Testis (tissue), 2 donors: ENCODE measurements at regions not wholly inside any gene's neighbourhood (a gene's known extent, or its start where the extent isn't known, plus 50 kb on each side); places are given as distances from the start of the nearest gene placed in this dataset.

Source experiments
- DNase-seq: peaks from one replicate; pipeline ENCODE4 v3.0.0-alpha.2; 2019
- H3K27ac ChIP-seq, 2 donors: fragments of 200-600 bp; sonication (generic); one replicate each; pipeline ENCODE4 v1.5.1; 2019
- H3K27me3 ChIP-seq: fragments of 200-600 bp; sonication (generic); one replicate; pipeline ENCODE4 v1.5.1; 2019
- H3K36me3 ChIP-seq: fragments of 200-600 bp; sonication (generic); one replicate; pipeline ENCODE4 v1.5.1; 2017; ENCODE audit warnings: low read depth; ENCODE audit errors: missing control alignments
- H3K4me1 ChIP-seq: fragments of 200-600 bp; sonication (generic); one replicate; pipeline ENCODE4 v1.5.1; 2019
- H3K4me3 ChIP-seq, 2 donors: fragments of 200-600 bp; sonication (generic); one replicate each; pipeline ENCODE4 v1.5.1; 2017 to 2019
- H3K9me3 ChIP-seq: fragments of 200-600 bp; sonication (generic); one replicate; pipeline ENCODE4 v1.5.1; 2017
- POLR2A ChIP-seq: fragments of 450-650 bp; IDR thresholded peaks from one replicate; pipeline ENCODE4 v1.6.1; 2017; ENCODE audit warnings: antibody characterized with exemption, mild to moderate bottlenecking, moderate library complexity
- WGBS, 2 donors: methylation state at CpG; one replicate each; pipeline ENCODE4 v1.1.5; 2018; 5-methylcytosine and 5-hydroxymethylcytosine counted together
- intact Hi-C: fragments of 100-400 bp; cut with DNase I; formaldehyde crosslinking; loops from one replicate; pipeline ENCODE4 v1.15.1; 2023; ENCODE audit warnings: low total_unique reads
- TF ChIP-seq, protein P1 (sequence below), 3 experiments: fragments of 450-650 bp in 2 of 3; fragments of 200-600 bp in 1 of 3; sonication (generic) in 1 of 3; IDR thresholded peaks; one replicate each; pipeline ENCODE4 v1.5.1; 2016 to 2019; ENCODE audit warnings: antibody characterized with exemption in 3 of 3, mild to moderate bottlenecking in 2 of 3, moderate library complexity in 1 of 3

DNA sequence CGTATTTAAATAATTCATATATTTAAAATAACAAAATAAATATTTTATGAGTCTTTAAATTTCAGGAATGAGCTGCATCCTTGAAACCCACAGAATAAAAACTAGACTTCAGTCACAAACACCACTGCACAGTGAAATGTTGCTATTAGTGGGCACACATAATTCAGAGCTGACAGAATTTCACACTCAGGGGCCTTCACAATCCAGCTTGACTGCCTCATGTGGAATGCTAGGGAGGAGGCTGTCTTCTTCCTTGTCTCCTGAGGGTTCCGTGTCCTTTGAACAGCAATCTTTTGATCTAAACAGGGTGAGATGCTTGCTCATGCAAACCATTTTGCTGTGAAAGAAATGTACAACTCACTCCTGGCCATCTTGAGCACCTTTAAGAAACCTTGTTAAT, 346.7 kb downstream of the CCSER2 start:
- Histone ChIP-seq H3K27ac (no peak overlapping the region), H3K9me3 (no peaks in the 10 kb centered on the region), H3K4me3 (no peak overlapping the region), H3K36me3 (no peaks in the 10 kb centered on the region), H3K27me3 (no peaks in the 10 kb centered on the region), H3K4me1 (no peaks in the 10 kb centered on the region)
- TF ChIP-seq, protein P1, sequence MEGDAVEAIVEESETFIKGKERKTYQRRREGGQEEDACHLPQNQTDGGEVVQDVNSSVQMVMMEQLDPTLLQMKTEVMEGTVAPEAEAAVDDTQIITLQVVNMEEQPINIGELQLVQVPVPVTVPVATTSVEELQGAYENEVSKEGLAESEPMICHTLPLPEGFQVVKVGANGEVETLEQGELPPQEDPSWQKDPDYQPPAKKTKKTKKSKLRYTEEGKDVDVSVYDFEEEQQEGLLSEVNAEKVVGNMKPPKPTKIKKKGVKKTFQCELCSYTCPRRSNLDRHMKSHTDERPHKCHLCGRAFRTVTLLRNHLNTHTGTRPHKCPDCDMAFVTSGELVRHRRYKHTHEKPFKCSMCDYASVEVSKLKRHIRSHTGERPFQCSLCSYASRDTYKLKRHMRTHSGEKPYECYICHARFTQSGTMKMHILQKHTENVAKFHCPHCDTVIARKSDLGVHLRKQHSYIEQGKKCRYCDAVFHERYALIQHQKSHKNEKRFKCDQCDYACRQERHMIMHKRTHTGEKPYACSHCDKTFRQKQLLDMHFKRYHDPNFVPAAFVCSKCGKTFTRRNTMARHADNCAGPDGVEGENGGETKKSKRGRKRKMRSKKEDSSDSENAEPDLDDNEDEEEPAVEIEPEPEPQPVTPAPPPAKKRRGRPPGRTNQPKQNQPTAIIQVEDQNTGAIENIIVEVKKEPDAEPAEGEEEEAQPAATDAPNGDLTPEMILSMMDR (IDR thresholded peaks at IDR 0.05): no peak
- no peak for TF ChIP-seq POLR2A
- intact Hi-C loops: no loop called here
- no peak for DNase-seq
- WGBS, 2 donors: 85 to 87% methylated on average over 2 of the region's 2 CpGs

DNA sequence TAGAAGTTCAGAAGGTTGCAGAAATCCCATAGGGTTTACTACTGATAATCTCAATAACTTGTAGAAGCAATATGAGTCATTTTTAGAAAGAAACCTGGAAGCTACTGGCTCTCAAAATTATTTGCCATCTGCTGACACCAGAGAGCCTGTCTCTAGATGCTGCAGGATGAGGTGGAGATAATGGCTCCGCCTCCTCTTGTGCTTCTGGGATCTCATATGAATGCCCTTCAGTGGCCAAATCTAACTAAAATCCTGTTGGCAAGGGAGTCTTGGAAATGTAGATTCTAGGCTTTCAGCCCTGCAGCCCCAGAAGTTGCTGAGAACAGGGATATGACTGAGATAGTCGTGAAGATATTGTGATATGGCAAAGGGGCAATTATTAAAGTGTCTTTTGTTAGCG, 348.1 kb downstream of the CCSER2 start:
- Histone ChIP-seq H3K27ac (no peak overlapping the region), H3K4me3 (no peak overlapping the region), H3K9me3 (no peaks in the 10 kb centered on the region), H3K36me3 (no peaks in the 10 kb centered on the region), H3K4me1 (no peaks in the 10 kb centered on the region), H3K27me3 (no peaks in the 10 kb centered on the region)
- DNase-seq: no peak
- TF ChIP-seq POLR2A: no peak
- TF ChIP-seq, protein P1 (IDR thresholded peaks at IDR 0.05): no peak
- WGBS, 2 donors: 84 to 87% methylated on average over 3 of the region's 3 CpGs
- intact Hi-C loops: no loop called here

DNA sequence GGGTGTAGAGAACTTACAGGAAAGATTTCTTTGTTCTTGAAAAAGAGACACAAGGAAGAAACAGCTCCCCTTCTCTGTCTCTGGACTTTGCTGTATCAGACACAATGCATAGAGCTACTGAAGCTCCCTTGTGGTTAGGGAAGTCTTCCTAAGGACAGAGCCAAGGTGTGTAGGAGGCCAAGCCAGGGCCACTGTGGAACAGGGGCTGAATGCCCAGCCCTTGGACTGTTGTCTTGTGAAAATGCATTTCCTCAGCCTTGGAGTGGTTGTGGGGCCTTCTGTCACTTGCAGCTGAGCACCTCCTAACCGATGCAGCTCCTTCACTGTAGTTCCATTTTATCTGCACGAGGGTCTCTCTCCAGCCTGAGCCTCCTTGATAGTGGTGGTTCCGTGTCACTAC, 353.4 kb downstream of the CCSER2 start:
- TF ChIP-seq, protein P1 (IDR thresholded peaks at IDR 0.05): no peak
- no peak for TF ChIP-seq POLR2A
- intact Hi-C loops: no loop called here
- no peak for DNase-seq
- 81 to 89% methylated on average over 3 of the region's 3 CpGs for WGBS, 2 donors
- Histone ChIP-seq H3K4me3 (no peak overlapping the region), H3K27me3 (no peaks in the 10 kb centered on the region), H3K4me1 (no peaks in the 10 kb centered on the region), H3K9me3 (no peaks in the 10 kb centered on the region), H3K36me3 (no peaks in the 10 kb centered on the region), H3K27ac (no peak overlapping the region)

DNA sequence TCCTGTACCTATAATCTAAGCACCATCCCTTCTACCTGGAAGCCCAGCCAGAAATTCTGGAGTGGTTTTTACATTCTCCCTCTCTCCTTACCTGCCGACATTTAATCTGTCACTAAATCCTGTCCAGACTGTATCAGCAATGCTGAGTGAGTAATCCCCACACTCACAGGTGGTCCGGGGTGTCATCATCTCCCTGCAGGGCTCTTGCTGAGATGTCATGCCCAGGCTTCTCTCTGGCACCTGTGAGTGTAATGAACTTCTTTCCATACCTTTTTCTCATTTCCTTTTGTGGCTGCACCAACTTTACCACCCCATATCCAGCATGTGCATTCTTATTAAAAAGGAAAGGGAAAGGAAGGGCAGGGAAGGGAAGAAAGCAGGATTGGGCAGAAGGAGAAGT, 355.2 kb downstream of the CCSER2 start:
- no peaks in the 10 kb centered on the region for H3K9me3 ChIP-seq
- no peaks in the 10 kb centered on the region for H3K4me1 ChIP-seq
- H3K4me3 ChIP-seq: no peak overlapping the region
- no peak for TF ChIP-seq POLR2A
- TF ChIP-seq, protein P1 (IDR thresholded peaks at IDR 0.05): no peak
- no peaks in the 10 kb centered on the region for H3K36me3 ChIP-seq
- DNase-seq: no peak
- 94 to 97% methylated on average over 2 of the region's 2 CpGs for WGBS, 2 donors
- intact Hi-C loops: no loop called here
- H3K27me3 ChIP-seq: no peaks in the 10 kb centered on the region
- no peak overlapping the region for H3K27ac ChIP-seq

DNA sequence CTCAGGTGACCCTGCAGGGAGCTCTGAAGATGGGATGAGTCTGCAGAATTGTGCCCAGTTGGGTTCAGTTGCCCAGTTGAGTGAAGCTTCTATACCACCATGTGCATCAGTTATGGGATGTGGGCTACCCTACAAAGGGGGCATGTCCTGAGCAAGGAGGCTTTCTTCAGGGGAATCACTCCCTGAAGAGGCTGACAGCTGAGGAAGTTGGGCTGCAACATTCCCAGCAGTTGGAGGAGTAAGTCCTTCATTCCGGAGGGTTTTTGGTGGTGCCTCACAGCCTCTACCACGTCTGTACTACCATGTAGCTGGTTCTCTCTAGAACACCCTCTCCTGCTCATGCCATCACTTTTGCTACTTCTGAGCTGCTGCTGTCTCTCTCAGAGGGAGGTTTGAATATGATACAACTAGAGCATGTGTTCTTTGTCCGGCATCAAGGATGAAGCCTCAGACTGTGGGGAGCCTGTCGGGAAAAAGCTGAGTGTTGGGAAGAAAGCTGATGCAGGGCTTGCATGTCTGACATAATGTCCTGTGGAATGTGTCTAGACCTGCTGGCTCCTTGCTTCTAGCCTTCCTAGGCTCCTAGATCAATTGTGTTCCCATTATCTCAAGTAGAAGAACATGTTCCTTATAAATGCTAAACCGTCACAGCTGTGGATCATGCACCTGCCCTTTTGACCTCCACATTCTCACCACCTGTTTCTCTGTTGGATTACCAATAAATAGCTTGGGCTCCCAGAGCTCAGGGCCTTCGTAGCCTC, 355.8 kb downstream of the CCSER2 start:
- no peak for DNase-seq
- Histone ChIP-seq H3K4me3 (no peak overlapping the region), H3K27ac (no peak overlapping the region), H3K4me1 (no peaks in the 10 kb centered on the region), H3K27me3 (no peaks in the 10 kb centered on the region), H3K36me3 (no peaks in the 10 kb centered on the region), H3K9me3 (no peaks in the 10 kb centered on the region)
- TF ChIP-seq, protein P1 (IDR thresholded peaks at IDR 0.05): no peak
- intact Hi-C loops: no loop called here
- 80 to 81% methylated on average over 6 of the region's 6 CpGs for WGBS, 2 donors
